HEK293 (cell line): ENCODE measurements at regions not wholly inside any gene's neighbourhood (a gene's known extent, or its start where the extent isn't known, plus 50 kb on each side); places are given as distances from the start of the nearest gene placed in this dataset.

Experiments used
- TF ChIP-seq, protein P1 (sequence below): fragments of 450-650 bp; formaldehyde crosslinking; IDR thresholded peaks from 2 replicates; pipeline ENCODE4 v1.5.1; 2016; ENCODE audit warnings: missing biosample characterization, missing genetic modification characterization

DNA sequence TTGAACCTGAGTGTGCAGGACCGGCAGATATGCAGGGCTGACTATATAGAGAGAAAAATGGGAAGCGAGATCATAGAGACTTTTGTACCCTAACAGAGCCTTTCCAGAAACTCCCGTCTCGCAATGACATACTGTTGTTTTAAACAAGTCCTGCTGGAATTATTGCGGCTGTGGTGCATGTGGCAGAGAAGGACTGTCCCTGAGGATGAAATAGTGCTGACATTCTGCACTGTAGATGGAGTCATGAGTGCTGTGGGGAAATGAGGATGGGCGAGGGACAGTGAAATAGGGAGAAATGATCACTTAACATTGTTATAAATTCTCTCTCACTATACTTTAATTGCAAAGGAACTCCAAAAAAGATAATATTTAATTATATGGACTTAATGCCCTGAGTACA, 50.4 kb upstream of the KLHL14 start (continued):
- TF ChIP-seq, protein P1, sequence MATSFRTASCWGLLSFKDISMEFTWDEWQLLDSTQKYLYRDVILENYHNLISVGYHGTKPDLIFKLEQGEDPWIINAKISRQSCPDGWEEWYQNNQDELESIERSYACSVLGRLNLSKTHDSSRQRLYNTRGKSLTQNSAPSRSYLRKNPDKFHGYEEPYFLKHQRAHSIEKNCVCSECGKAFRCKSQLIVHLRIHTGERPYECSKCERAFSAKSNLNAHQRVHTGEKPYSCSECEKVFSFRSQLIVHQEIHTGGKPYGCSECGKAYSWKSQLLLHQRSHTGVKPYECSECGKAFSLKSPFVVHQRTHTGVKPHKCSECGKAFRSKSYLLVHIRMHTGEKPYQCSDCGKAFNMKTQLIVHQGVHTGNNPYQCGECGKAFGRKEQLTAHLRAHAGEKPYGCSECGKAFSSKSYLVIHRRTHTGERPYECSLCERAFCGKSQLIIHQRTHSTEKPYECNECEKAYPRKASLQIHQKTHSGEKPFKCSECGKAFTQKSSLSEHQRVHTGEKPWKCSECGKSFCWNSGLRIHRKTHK (tag by site-specific recombination) = no peak
- TF ChIP-seq, all 188 proteins: peak for 0
